Sigmoid colon (tissue), 4 donors: ENCODE measurements at regions not wholly inside any gene's neighbourhood (a gene's known extent, or its start where the extent isn't known, plus 50 kb on each side); places are given as distances from the start of the nearest gene placed in this dataset.
"Not testable (repeated sequence)": the region's sequence is repeated elsewhere in the genome, so short reads cannot be mapped to it uniquely, and the experiment has no call there.

Source experiments
- POLR2AphosphoS5 ChIP-seq, 4 donors: sonication (generic); formaldehyde crosslinking; IDR thresholded peaks; one replicate each; pipeline ENCODE4 v1.6.1; 2017; ENCODE audit warnings: antibody characterized with exemption in 4 of 4
- TF ChIP-seq, protein P1 (sequence below), 4 experiments: fragments of 450-650 bp in 3 of 4; fragments of 200-600 bp in 1 of 4; IDR thresholded peaks; one replicate each; pipeline ENCODE4 v1.5.1; 2016 to 2019; ENCODE audit warnings: antibody characterized with exemption in 4 of 4, mild to moderate bottlenecking in 3 of 4, moderate library complexity in 2 of 4

- TF ChIP-seq, protein P1, sequence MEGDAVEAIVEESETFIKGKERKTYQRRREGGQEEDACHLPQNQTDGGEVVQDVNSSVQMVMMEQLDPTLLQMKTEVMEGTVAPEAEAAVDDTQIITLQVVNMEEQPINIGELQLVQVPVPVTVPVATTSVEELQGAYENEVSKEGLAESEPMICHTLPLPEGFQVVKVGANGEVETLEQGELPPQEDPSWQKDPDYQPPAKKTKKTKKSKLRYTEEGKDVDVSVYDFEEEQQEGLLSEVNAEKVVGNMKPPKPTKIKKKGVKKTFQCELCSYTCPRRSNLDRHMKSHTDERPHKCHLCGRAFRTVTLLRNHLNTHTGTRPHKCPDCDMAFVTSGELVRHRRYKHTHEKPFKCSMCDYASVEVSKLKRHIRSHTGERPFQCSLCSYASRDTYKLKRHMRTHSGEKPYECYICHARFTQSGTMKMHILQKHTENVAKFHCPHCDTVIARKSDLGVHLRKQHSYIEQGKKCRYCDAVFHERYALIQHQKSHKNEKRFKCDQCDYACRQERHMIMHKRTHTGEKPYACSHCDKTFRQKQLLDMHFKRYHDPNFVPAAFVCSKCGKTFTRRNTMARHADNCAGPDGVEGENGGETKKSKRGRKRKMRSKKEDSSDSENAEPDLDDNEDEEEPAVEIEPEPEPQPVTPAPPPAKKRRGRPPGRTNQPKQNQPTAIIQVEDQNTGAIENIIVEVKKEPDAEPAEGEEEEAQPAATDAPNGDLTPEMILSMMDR (IDR thresholded peaks at IDR 0.05): not testable (repeated sequence)
- not testable (repeated sequence) for TF ChIP-seq POLR2AphosphoS5 (IDR thresholded peaks at IDR 0.05)
These were observed 439.3 kb downstream of the RPIA start for GRCh38 chr2:89130665-89131308.
